NCI-H2107 treated with DMSO at 0.1 percent for 48 hours (cell line): ENCODE measurements at regions not wholly inside any gene's neighbourhood (a gene's known extent, or its start where the extent isn't known, plus 50 kb on each side); places are given as distances from the start of the nearest gene placed in this dataset.
"Not testable (repeated sequence)": the region's sequence is repeated elsewhere in the genome, so short reads cannot be mapped to it uniquely, and the experiment has no call there.

Source experiments
- DNase-seq: peaks from one replicate; lab custom pipeline; 2025; ENCODE audit not compliant: unreplicated experiment; lab: John Stamatoyannopoulos, UW

GRCh38 chr2:107543793-107544192 lies 282.9 kb upstream of the RGPD4 start:
- DNase-seq, result no peak

- DNase-seq, result no peak
These were observed 281.6 kb upstream of the RGPD4 start for GRCh38 chr2:107545066-107545465.

- no peak for DNase-seq
These were observed 280.8 kb upstream of the RGPD4 start for GRCh38 chr2:107545851-107546250.

- no peak for DNase-seq
These were observed 278.5 kb upstream of the RGPD4 start for GRCh38 chr2:107548216-107548615.

GRCh38 chr2:107553046-107553445 lies 273.6 kb upstream of the RGPD4 start:
- no peak for DNase-seq

- DNase-seq, result no peak
These were observed 273.2 kb upstream of the RGPD4 start for GRCh38 chr2:107553539-107553938.

GRCh38 chr2:107556038-107556627 lies 270.6 kb upstream of the RGPD4 start:
- no peak for DNase-seq

- no peak for DNase-seq
These were observed 268.4 kb upstream of the RGPD4 start for GRCh38 chr2:107558295-107558694.

- no peak for DNase-seq
These were observed 257.2 kb upstream of the RGPD4 start for GRCh38 chr2:107569496-107569895.

- no peak for DNase-seq
These were observed 255.8 kb upstream of the RGPD4 start for GRCh38 chr2:107570876-107571275.

GRCh38 chr2:107572890-107573289 lies 253.8 kb upstream of the RGPD4 start:
- not testable (repeated sequence) for DNase-seq

GRCh38 chr2:107576991-107577390 lies 249.7 kb upstream of the RGPD4 start:
- no peak for DNase-seq

- no peak for DNase-seq
These were observed 244.2 kb upstream of the RGPD4 start for GRCh38 chr2:107582487-107582886.

GRCh38 chr2:107584577-107584976 lies 242.1 kb upstream of the RGPD4 start:
- DNase-seq, result no peak

- no peak for DNase-seq
These were observed 240.8 kb upstream of the RGPD4 start for GRCh38 chr2:107585851-107586250.

- DNase-seq, result peak; percentile 11
These were observed 238.5 kb upstream of the RGPD4 start for GRCh38 chr2:107588181-107588580.

GRCh38 chr2:107589079-107589491 lies 237.6 kb upstream of the RGPD4 start:
- peak; percentile 10 for DNase-seq

GRCh38 chr2:107591561-107592279 lies 235.0 kb upstream of the RGPD4 start:
- no peak for DNase-seq

- DNase-seq, result no peak
These were observed 234.4 kb upstream of the RGPD4 start for GRCh38 chr2:107592280-107592624.

- DNase-seq, result no peak
These were observed 231.4 kb upstream of the RGPD4 start for GRCh38 chr2:107595285-107595684.

- no peak for DNase-seq
These were observed 230.9 kb upstream of the RGPD4 start for GRCh38 chr2:107595749-107596148.

GRCh38 chr2:107597507-107597906 lies 229.2 kb upstream of the RGPD4 start:
- DNase-seq, result no peak

- no peak for DNase-seq
These were observed 223.9 kb upstream of the RGPD4 start for GRCh38 chr2:107602801-107603200.
